Activated naive CD4-positive, alpha-beta T cell treated with anti-CD3 and anti-CD28 coated beads for 36 hours (primary cell): ENCODE measurements at regions not wholly inside any gene's neighbourhood (a gene's known extent, or its start where the extent isn't known, plus 50 kb on each side); places are given as distances from the start of the nearest gene placed in this dataset.

Source experiments
- CTCF ChIA-PET: fragments of 350-600 bp; sonication (Branson Sonifier 250); formaldehyde crosslinking; loops from one replicate; lab custom pipeline; 2021; ENCODE audit warnings: antibody characterized with exemption; lab: Charles Lee
- DNase-seq: peaks from one replicate; pipeline ENCODE4 v3.0.0-alpha.2; 2020
- H3K27ac Mint-ChIP-seq: one replicate; pipeline ENCODE4 v1.8.0; 2021; ENCODE audit warnings: mild to moderate bottlenecking, mixed read lengths
- H3K27me3 Mint-ChIP-seq: one replicate; pipeline ENCODE4 v1.8.0; 2021; ENCODE audit warnings: low read depth, mixed read lengths
- H3K36me3 Mint-ChIP-seq: one replicate; pipeline ENCODE4 v1.8.0; 2021; ENCODE audit warnings: low read depth, mixed read lengths
- H3K4me1 Mint-ChIP-seq: one replicate; pipeline ENCODE4 v1.8.0; 2021; ENCODE audit warnings: low read depth, mixed read lengths
- H3K4me3 Mint-ChIP-seq: one replicate; pipeline ENCODE4 v1.8.0; 2021; ENCODE audit warnings: mild to moderate bottlenecking, moderate library complexity, mixed read lengths
- H3K9me3 Mint-ChIP-seq: one replicate; pipeline ENCODE4 v1.8.0; 2021; ENCODE audit warnings: mixed read lengths
- intact Hi-C: fragments of 100-400 bp; cut with micrococcal nuclease; formaldehyde crosslinking; loops from one replicate; pipeline ENCODE4 v1.15.1; 2023

DNA sequence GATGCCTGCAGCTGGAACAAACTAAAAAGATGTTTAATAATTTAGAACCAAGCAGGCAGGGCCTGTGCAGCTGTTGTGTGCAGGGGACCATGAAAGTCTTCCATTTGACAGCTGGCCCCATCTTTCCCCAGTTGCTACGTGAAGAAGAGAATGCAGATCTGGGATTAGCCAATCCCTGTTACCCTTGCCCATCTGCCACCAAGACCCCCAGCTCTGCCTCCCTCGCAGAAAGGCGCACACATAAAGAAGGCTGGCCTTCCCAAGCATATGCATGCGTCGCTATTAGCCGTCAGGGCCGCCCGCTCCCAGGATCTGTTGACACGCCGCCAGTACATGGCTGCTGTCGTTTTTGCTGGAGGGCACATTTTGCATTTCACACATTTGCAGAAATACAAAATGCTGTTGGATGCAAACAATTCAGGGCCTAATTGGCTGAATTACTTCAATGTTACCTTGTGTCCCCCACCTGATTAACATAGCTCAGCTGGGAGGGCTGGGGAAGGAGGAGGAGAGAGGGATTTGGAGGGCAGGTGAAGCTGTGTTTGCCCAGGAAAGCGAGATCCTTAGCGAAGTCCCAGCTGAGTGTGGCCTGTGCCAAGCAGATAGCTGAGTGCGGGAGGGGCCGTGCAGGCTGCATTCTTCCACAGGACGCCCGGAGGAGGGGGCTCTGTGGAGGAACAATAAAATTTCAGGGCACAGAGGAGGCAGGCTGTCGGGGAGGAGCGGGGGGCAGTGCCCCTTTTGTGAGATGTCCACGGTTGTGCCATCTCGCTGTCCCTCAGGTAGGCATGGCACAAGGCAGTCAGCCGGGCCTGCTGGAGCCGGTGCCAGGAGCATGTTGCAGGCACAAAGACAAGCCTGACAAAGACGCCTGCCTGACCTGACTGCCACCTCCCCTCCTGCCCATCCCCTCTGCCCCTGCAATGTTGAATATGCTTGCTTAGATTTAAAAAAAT lies 443.0 kb upstream of the MKI67 start:
- Mint-ChIP-seq H3K27me3 (peaks cover 2% of the 10 kb centered on the region), H3K9me3 (no peaks in the 10 kb centered on the region), H3K36me3 (no peaks in the 10 kb centered on the region), H3K4me3 (no peak overlapping the region), H3K27ac (no peak overlapping the region), H3K4me1 (no peaks in the 10 kb centered on the region)
- intact Hi-C loops = no loop called here
- no peak for DNase-seq
- CTCF ChIA-PET = no interaction called here

DNA sequence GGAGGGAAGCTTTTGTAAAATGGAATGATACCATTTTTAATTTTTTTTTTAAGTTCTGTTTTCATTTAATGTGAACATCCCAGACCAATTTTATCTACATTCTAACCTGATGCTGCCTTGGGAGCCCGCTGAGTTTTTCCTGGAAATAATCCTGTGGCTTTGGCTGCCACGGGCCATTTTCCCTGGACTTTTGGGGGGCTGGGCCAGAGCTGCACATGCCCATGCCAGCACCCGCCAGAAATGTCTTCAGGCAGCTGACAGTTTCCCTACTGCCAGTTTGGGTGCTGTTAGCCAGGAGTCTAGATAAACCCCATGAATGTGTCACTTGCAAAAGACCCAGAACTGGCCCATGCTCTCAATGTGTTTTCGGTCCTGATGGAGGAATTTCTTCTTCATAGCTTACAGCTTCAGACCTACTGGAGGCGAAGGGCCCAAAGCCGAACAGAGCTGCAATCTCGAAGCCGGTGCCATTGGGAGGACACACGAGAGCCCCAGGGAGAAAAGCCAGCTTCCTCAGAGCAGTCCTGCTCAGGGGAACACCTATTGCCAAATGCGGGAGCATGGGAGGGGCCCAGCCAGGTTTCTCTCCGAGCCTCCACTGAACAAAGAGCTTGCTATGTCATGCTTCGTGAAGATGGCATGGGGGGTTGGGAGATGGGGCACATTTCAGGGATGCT lies 444.2 kb upstream of the MKI67 start:
- Mint-ChIP-seq H3K4me3 (no peak overlapping the region), H3K27ac (no peak overlapping the region), H3K4me1 (no peaks in the 10 kb centered on the region), H3K27me3 (peaks cover 2% of the 10 kb centered on the region), H3K36me3 (no peaks in the 10 kb centered on the region), H3K9me3 (no peaks in the 10 kb centered on the region)
- intact Hi-C loops = no loop called here
- DNase-seq = no peak
- CTCF ChIA-PET = no interaction called here

DNA sequence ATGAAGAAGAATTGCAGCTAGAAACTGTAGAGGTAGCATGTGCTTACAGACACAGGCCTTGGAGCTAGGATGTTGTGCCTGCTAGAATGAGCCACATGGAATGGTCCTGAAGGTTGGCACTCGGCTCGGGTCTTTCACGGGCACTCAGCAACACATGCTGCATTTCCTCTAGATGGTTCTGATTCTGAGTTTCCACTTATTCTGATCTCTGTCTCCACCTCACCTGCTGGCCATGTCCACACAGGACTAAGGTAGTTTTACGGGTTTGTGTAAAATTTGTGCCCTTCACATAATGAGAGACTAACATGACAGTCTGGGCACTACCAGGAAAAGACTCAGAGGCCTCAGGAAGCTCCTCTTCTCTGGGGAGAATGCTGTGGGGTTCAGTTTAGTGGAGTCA lies 444.8 kb upstream of the MKI67 start:
- H3K4me1 Mint-ChIP-seq = no peaks in the 10 kb centered on the region
- peaks cover 2% of the 10 kb centered on the region for H3K27me3 Mint-ChIP-seq
- CTCF ChIA-PET = no interaction called here
- H3K9me3 Mint-ChIP-seq = no peaks in the 10 kb centered on the region
- intact Hi-C loops = no loop called here
- no peaks in the 10 kb centered on the region for H3K36me3 Mint-ChIP-seq
- H3K4me3 Mint-ChIP-seq = no peak overlapping the region
- H3K27ac Mint-ChIP-seq = no peak overlapping the region
- no peak for DNase-seq

DNA sequence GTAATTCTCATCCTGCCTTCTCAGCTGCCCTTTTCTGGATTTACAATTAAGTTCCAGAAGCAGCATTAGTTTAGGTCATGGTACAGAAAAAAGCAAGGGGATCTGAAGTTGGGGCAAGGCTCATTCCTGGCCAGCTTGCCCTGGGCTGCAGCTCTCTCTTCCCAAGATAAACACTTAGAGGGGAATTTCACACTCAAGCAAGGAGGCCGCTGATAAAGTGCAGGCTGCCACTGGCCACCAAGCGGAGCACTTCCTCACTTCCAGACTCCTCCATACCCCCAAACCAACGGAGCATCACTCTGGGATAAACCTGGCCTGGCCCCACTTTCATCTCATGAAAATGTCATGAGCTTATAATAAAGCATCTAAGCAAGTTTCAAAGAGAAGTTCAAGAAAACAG lies 445.5 kb upstream of the MKI67 start:
- Mint-ChIP-seq H3K27ac (no peak overlapping the region), H3K4me3 (no peak overlapping the region), H3K36me3 (no peaks in the 10 kb centered on the region), H3K27me3 (no peaks in the 10 kb centered on the region), H3K4me1 (no peaks in the 10 kb centered on the region), H3K9me3 (no peaks in the 10 kb centered on the region)
- CTCF ChIA-PET = no interaction called here
- DNase-seq = no peak
- intact Hi-C loops = no loop called here

DNA sequence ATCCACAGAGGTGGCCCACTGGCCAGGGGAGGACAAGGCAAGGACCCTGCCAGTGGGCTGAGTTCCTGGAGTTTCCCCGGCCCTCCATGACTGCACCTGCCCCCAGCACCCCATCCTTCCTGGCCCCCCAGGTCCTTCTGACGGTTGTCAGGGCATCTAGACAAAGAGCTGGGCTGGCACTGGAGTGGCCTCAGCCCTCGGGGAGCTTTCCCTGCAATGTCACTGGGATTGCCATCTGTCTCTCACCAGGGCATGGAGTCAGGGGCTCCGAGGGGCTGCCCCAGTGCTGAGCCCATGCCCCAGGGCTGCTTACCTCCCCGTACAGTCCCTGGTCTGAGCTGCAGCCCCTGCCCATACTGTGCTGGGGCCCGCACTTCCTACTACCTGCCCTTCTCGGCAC lies 446.5 kb upstream of the MKI67 start:
- intact Hi-C loops = no loop called here
- CTCF ChIA-PET = no interaction called here
- H3K36me3 Mint-ChIP-seq = no peaks in the 10 kb centered on the region
- no peaks in the 10 kb centered on the region for H3K27me3 Mint-ChIP-seq
- no peak overlapping the region for H3K4me3 Mint-ChIP-seq
- no peak overlapping the region for H3K27ac Mint-ChIP-seq
- no peaks in the 10 kb centered on the region for H3K9me3 Mint-ChIP-seq
- H3K4me1 Mint-ChIP-seq = no peaks in the 10 kb centered on the region
- DNase-seq = no peak

DNA sequence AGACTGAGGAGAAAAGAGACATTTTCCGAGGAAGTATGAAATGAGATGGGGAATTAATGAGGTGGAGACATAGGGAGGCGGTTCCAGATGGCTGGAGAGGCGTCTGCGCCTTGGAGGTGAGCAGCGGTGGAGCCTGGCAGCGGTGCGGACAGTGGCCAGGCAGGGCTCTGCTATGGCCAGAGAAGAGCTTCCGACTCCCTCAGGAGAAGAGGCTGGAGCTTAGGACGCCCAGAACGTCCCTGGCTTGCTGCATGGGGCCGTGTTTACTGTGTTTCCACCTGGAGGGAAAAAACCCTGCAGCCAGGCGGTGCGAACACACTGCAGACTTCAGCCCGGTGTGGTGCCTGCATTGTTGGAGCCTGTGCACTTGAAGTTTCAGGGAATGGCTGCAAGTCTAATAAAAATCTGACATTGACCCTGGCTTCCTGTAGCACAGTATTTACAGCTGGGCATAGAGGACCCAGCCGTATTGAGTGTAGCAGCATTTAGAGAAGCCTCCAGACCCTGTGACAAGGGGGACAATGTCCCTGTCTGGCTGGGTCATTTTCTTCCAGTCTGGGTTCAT lies 447.1 kb upstream of the MKI67 start:
- Mint-ChIP-seq H3K27me3 (no peaks in the 10 kb centered on the region), H3K9me3 (no peaks in the 10 kb centered on the region), H3K4me1 (no peaks in the 10 kb centered on the region), H3K36me3 (no peaks in the 10 kb centered on the region), H3K27ac (no peak overlapping the region), H3K4me3 (no peak overlapping the region)
- CTCF ChIA-PET = interaction anchor here (0.6 kb wide), 1 partner anchor 219 kb away, joined by 5 read pairs; no protein-coding TSS in a partner anchor
- intact Hi-C loops = no loop called here
- DNase-seq = no peak

DNA sequence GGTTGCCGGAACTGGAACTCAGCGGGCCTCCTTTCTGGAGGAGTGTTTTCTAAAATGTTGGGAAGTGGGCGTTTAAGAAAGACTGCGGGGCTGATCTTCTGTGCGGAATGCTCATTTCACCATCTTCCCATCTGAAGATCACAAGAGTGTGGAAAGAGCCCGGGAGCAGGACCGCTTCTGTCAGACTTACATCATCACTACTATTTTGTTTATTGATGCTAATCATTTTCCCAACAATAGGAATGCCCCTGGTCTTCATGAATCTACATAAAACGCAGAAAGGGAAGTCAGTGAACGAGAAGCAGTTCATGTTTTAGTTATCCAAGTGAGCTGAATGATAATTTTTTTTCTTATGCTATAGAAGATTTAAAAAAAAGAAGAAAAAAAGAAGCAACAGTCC lies 447.8 kb upstream of the MKI67 start:
- CTCF ChIA-PET = interaction anchor here (0.6 kb wide), 1 partner anchor 220 kb away, joined by 5 read pairs; no protein-coding TSS in a partner anchor

DNA sequence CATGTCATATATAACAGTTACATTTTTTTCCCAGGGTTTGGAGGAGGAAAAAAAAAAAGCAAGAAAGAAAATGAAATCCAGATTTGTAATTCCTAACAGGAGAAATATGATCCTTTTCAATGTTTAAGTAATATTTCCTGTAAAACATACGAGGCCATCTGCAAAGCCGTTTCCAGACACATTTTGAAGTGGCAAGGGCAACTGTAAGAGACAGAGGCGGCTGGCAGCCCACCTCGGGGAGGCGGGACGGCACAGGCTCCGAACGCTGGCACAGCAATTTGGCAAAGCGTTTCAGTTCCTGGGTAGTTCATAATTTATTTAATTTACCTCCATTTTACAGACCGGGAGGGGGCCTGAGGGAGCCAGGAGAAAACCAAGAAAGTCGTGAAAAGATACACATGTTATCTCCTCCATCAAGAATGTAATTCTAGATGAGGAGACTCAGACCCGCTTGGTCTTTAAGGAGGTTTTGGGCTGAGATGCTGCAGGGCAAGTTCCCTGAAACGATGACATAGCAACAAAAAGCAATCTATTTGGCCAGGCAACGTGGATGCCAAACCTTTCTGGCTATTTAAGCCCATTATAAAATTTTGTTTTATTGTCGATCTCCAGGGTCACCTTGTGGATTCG lies 448.5 kb upstream of the MKI67 start:
- Mint-ChIP-seq H3K4me1 (no peaks in the 10 kb centered on the region), H3K27ac (no peak overlapping the region), H3K4me3 (no peak overlapping the region), H3K27me3 (no peaks in the 10 kb centered on the region), H3K36me3 (no peaks in the 10 kb centered on the region), H3K9me3 (no peaks in the 10 kb centered on the region)
- DNase-seq = no peak
- CTCF ChIA-PET = no interaction called here
- intact Hi-C loops = no loop called here

More for the DNA sequence above, 447.8 kb upstream of the MKI67 start:
- H3K27ac Mint-ChIP-seq = no peak overlapping the region
- intact Hi-C loops = no loop called here
- no peaks in the 10 kb centered on the region for H3K27me3 Mint-ChIP-seq
- no peaks in the 10 kb centered on the region for H3K9me3 Mint-ChIP-seq
- H3K36me3 Mint-ChIP-seq = no peaks in the 10 kb centered on the region
- H3K4me1 Mint-ChIP-seq = no peaks in the 10 kb centered on the region
- DNase-seq = no peak
- no peak overlapping the region for H3K4me3 Mint-ChIP-seq

DNA sequence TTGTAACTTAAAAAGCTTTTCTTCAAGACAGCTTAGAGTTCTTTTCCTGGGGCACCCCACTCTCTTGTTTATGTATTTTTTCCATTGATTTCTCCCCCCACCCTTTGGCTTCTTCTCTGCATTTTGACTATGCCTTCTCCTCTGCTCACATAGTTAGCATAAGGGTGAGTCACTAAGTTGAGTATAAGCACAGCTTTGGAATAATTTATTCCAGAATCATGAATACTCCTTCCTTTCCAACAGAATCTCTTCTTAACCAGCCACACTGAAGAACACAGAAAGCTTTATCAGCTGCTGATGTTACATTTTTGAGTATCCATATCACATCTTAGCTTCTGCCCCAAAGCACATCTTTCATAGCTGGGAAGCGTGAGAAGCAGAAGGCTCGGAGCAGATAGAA lies 449.5 kb upstream of the MKI67 start:
- CTCF ChIA-PET = no interaction called here
- H3K36me3 Mint-ChIP-seq = no peaks in the 10 kb centered on the region
- H3K4me3 Mint-ChIP-seq = no peak overlapping the region
- H3K27ac Mint-ChIP-seq = no peak overlapping the region
- DNase-seq = no peak
- H3K4me1 Mint-ChIP-seq = no peaks in the 10 kb centered on the region
- intact Hi-C loops = no loop called here
- H3K27me3 Mint-ChIP-seq = peaks cover 3% of the 10 kb centered on the region
- no peaks in the 10 kb centered on the region for H3K9me3 Mint-ChIP-seq

DNA sequence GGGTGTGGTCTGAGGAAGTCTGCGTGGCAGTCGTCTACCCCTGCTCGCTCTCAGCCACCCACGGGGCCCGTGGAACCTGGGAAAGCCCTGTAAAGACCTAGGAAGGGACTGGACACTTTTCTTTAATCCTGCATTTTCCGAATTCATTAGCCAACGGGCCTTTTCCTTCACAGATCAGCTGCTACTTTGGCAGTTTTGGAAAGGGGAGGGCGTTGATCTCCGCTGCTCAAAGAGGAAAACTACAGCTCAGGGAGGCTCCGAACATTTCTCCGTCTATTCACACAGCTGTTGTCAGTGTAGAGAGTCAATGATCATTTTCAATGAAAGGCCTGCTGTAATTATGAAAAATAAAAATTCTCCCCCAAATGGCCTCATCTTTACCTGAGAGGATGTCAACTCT lies 450.1 kb upstream of the MKI67 start:
- Mint-ChIP-seq H3K27me3 (peaks cover 3% of the 10 kb centered on the region), H3K4me3 (no peak overlapping the region), H3K4me1 (no peaks in the 10 kb centered on the region), H3K9me3 (no peaks in the 10 kb centered on the region), H3K27ac (no peak overlapping the region), H3K36me3 (no peaks in the 10 kb centered on the region)
- CTCF ChIA-PET = no interaction called here
- no peak for DNase-seq
- intact Hi-C loops = no loop called here

DNA sequence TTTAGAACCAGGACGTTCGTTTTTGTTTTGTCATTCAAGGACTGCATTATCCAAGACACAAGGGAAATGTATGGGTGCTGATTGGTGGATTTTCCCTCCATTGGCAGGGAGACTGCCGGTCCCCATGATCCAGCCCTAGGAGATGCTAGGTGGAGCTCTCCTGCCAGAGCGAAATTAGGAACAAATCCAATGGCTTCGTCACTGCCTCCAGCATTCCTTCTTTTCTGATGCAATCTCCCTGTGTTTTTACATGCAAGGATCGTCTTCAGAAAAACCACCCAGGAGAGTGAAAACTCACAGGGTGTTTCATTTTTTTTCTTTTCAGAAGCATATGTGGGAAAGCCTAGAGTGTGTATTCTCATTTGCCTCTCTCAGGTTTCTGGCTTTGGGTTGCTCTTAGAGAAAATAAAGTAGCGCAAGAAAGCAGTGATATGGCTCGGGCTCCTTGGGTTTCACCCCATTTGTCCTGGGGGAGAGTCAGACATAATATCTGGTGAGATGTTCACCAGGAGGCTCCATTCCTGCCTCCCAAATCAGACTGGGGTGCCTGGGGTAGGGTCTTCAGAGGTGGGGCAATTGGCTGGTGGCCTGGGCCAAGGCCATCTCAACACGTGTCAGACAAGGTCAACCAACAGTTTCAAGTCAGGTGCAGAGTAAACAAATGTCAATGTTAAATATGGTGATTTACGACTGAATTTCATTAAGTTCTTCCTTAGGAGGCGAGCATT lies 450.9 kb upstream of the MKI67 start:
- Mint-ChIP-seq H3K27me3 (peaks cover 3% of the 10 kb centered on the region), H3K4me3 (no peak overlapping the region), H3K9me3 (no peaks in the 10 kb centered on the region), H3K36me3 (no peaks in the 10 kb centered on the region), H3K27ac (no peak overlapping the region), H3K4me1 (no peaks in the 10 kb centered on the region)
- DNase-seq = no peak
- intact Hi-C loops = no loop called here
- CTCF ChIA-PET = no interaction called here
